Stimulated activated memory B cell treated with anti-CD40 and anti-IgM and Interleukin-4, amounts not matched to agents 10 μg/mL and 1 μg/mL and 100 μg/mL, for 72 hours (primary cell): ENCODE measurements at regions not wholly inside any gene's neighbourhood (a gene's known extent, or its start where the extent isn't known, plus 50 kb on each side); places are given as distances from the start of the nearest gene placed in this dataset.
"Not testable (repeated sequence)": the region's sequence is repeated elsewhere in the genome, so short reads cannot be mapped to it uniquely, and the experiment has no call there.

ENCODE experiments used
- ATAC-seq: fragments of 150-1000 bp; cut with Tn5 transposase; 2 replicates; pipeline ENCODE4 v1.10.0; 2021
- H3K27ac Mint-ChIP-seq: one replicate; pipeline ENCODE4 v1.8.0; 2022; ENCODE audit warnings: mild to moderate bottlenecking, mixed read lengths
- H3K27me3 Mint-ChIP-seq: one replicate; pipeline ENCODE4 v1.8.0; 2022; ENCODE audit warnings: mixed read lengths
- H3K36me3 Mint-ChIP-seq: one replicate; pipeline ENCODE4 v1.8.0; 2022; ENCODE audit warnings: mixed read lengths
- H3K4me1 Mint-ChIP-seq: one replicate; pipeline ENCODE4 v1.8.0; 2022; ENCODE audit warnings: mixed read lengths
- H3K4me3 Mint-ChIP-seq: one replicate; pipeline ENCODE4 v1.8.0; 2022; ENCODE audit warnings: mild to moderate bottlenecking, moderate library complexity, mixed read lengths
- H3K9me3 Mint-ChIP-seq: one replicate; pipeline ENCODE4 v1.8.0; 2022; ENCODE audit warnings: mixed read lengths

DNA sequence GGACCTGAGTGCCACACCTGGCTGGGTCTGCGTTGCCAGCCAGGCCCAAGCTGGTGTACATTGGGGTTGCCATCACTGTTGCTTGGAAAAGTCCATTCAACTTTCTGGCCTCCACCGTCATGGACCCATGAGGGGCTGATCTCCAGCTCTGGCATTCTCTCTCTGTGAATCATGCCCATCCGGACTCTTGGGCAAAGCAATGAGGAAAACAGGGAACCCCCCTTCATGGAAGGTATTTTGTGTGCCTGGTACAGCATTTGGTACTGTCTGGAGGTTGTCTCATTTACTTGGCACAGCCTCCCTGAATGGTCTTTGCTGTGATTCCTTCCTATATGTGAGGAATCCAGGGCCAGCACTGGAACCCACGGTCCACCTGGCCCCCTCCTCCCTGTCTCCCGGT, 99.4 kb downstream of the FOXD2 start:
- Mint-ChIP-seq H3K27ac (no peak overlapping the region), H3K4me1 (peaks cover 11% of the 10 kb centered on the region), H3K36me3 (no peaks in the 10 kb centered on the region), H3K27me3 (peaks cover 38% of the 10 kb centered on the region), H3K9me3 (peaks cover 5% of the 10 kb centered on the region), H3K4me3 (no peak overlapping the region)
- ATAC-seq = no peak

DNA sequence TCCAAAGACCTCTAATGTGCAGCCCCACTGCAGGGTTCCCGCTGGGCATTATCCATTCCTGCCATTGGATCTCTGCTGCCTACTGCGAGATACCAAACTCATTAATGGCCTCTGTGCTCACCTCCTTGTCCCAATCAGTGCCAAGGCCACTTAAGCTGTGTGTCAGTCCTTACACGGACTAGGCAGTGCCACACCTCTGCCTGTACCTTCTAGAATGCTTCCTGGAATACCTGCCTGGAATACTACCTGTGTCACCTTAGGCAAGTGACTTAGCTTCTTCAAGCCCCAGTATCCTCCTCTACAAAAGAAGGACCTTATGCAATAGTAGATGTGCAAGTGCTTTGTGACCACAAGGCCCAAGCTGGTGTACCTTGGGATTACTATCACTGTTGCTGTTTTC, 100.1 kb downstream of the FOXD2 start:
- no peak for ATAC-seq
- peaks cover 31% of the 10 kb centered on the region for H3K27me3 Mint-ChIP-seq
- no peaks in the 10 kb centered on the region for H3K36me3 Mint-ChIP-seq
- H3K9me3 Mint-ChIP-seq = peaks cover 5% of the 10 kb centered on the region
- H3K4me3 Mint-ChIP-seq = no peak overlapping the region
- no peak overlapping the region for H3K27ac Mint-ChIP-seq
- H3K4me1 Mint-ChIP-seq = peaks cover 11% of the 10 kb centered on the region

DNA sequence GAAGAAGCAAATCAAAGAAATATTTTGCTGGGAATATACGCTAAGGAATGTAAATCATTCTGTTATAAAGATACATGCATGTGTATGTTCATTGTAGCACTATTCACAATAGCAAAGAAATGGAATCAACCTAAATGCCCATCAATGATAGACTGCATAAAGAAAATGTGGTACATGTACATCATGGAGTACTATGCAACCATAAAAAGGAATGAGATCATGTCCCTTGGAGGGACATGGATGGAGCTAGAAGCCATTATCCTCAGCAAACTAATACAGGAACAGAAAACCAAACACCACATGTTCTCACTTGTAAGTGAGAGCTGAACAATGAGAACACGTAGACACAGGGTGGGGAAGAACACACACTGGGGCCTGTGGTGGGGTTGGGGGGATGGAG, 100.7 kb downstream of the FOXD2 start:
- not testable (repeated sequence) for H3K9me3 Mint-ChIP-seq, H3K36me3 Mint-ChIP-seq, H3K4me3 Mint-ChIP-seq, ATAC-seq, H3K4me1 Mint-ChIP-seq, H3K27ac Mint-ChIP-seq
- peaks cover 25% of the 10 kb centered on the region for H3K27me3 Mint-ChIP-seq

DNA sequence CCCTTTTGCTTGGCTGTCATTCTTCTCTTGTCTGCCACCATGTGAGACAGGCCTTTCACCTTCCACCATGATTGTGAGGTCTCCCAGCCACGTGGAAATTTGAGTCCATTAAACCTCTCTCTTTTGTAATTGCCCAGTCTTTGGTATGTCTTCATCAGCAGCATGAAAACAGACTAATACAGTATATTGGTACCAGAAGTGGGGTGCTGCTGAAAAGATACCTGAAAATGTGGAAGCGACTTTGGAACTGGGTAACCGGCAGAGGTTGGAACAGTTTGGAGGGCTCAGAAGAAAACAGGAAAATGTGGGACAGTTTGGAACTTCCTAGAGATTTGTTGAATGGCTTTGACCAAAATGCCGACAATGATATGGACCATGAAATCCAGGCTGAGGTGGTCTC, 103.9 kb downstream of the FOXD2 start:
- not testable (repeated sequence) for H3K36me3 Mint-ChIP-seq, H3K9me3 Mint-ChIP-seq, ATAC-seq, H3K4me1 Mint-ChIP-seq, H3K27me3 Mint-ChIP-seq, H3K27ac Mint-ChIP-seq, H3K4me3 Mint-ChIP-seq

DNA sequence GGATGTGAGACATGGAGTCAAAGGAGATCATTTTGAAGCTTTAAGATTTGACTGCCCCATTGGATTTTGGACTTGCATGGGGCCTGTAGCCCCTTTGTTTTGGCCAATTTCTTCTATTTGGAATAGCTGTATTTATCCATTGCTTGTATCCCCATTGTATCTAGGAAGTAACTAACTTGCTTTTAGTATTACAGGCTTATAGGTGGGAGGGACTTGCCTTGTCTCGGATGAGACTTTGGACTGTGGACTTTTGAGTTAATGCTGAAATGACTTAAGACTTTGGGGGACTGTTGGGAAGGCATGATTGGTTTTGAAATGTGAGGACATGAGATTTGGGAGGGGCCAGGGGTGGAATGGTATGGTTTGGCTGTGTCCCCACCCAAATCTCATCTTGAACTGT, 105.2 kb downstream of the FOXD2 start:
- not testable (repeated sequence) for H3K4me1 Mint-ChIP-seq, H3K27ac Mint-ChIP-seq, ATAC-seq, H3K27me3 Mint-ChIP-seq, H3K9me3 Mint-ChIP-seq, H3K36me3 Mint-ChIP-seq, H3K4me3 Mint-ChIP-seq

DNA sequence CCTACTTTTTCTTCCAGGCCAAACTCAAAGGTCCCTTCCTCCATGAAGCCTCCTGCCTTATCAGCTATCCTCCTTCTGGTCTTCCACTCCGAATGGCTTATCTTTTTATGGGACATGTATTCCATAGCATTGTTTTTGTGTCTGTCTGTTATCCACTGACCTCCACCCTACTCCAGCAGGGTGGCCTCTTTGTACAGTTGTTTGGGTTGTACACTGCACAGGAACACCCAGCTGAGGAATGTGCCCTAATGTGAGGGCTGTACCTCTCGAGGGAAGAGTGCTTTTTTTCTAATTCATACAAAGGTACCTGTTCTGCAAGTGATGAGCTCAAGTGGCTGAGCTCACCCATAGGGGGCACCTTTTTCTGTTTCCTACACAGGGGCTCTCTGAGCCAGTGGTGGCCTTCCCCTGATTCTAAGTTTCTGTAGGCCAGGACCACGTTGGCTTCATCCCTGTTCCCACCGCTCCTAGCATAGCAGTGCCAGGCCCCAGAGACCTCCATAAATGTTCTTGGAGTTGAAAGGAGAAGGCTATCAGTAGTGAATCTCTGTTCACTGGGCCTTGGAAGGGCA, 108.2 kb downstream of the FOXD2 start:
- Mint-ChIP-seq H3K36me3 (no peaks in the 10 kb centered on the region), H3K4me3 (no peak overlapping the region), H3K4me1 (no peaks in the 10 kb centered on the region), H3K27ac (no peak overlapping the region), H3K27me3 (peaks cover 15% of the 10 kb centered on the region), H3K9me3 (peaks cover 5% of the 10 kb centered on the region)
- ATAC-seq = no peak

DNA sequence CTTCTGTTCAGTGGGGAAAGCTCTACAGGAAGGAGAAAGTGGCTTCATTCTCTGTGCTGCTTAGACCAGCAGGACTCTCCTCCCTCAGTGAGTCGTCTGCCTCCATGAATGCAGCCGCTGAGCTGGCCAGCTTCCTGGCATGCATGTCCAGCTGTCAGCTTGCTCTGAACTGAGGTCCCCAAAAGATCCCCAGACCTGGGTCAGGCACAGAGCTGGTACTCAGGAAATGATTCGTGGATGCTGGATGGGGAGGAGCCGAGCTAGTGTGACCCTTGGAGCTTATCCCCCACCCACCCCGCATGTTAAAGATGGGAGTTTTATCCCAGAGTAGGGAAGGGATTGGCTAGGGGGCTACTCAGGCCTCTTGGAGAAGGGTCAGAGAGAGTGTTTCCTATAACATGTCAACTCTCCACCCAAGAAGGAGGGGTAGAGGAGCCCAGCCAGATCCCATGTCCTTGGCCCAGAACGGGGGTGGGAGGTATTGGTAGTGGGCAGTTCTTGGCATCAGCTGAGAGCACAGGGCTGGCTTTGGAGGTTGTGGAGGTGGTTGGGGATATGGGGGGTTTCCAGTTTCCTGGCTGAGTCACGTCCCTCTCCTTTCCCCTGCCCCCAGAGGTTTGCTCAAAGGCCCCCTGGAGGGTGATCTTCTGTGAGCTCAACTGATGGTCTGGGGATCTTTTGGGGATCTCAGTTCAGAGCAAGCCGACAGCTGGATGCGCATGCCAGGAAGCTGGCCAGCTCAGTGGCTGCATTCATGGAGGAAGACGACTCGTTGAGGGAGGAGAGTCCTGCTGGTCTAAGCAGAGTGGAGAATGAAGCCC, 110.1 kb downstream of the FOXD2 start:
- H3K27ac Mint-ChIP-seq = no peak overlapping the region
- no peaks in the 10 kb centered on the region for H3K9me3 Mint-ChIP-seq
- H3K36me3 Mint-ChIP-seq = no peaks in the 10 kb centered on the region
- H3K4me3 Mint-ChIP-seq = no peak overlapping the region
- H3K4me1 Mint-ChIP-seq = no peaks in the 10 kb centered on the region
- peaks cover 27% of the 10 kb centered on the region for H3K27me3 Mint-ChIP-seq
- ATAC-seq = no peak

DNA sequence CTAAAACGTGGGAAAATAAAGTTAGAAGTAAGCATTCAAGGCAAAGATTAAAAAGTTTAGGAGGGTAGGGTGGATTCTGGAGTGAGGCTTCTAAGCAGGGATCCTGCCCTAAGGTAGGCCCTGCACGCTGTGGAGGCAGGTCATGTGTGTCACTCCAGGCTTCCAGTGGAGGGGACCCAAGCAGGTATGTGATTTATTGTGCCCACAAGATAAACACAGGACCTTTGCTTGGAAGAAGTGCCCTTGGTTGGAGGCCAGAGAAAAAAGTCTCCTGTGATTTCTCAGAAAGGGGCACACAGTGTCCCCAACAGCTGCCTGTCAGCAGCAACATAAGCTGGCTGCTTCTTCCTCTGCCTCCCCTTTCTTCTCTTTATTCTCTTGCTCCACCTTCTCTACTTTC, 110.8 kb downstream of the FOXD2 start:
- Mint-ChIP-seq H3K27ac (no peak overlapping the region), H3K9me3 (no peaks in the 10 kb centered on the region), H3K4me1 (no peaks in the 10 kb centered on the region), H3K36me3 (no peaks in the 10 kb centered on the region), H3K27me3 (peaks cover 34% of the 10 kb centered on the region), H3K4me3 (no peak overlapping the region)
- no peak for ATAC-seq

DNA sequence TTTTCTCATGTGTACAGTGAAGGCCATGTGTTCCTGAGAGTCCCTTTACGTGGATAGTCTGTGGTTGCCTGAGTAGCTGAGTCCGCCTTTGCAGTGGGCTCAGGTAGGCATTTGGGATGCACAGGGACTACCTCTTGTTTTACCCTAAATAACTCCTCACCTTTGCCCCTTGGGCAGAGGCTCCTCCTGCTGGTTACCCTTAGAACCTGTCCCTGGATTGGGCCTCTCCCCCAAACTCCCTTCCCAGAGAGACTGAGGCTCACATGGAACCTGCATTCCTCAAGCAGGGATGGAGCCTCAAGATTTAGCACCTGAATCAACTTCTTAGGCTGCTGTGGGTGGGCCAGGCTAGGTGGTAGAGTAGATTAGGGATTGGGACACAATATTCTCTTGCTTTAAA, 111.7 kb downstream of the FOXD2 start:
- H3K36me3 Mint-ChIP-seq = no peaks in the 10 kb centered on the region
- no peaks in the 10 kb centered on the region for H3K4me1 Mint-ChIP-seq
- H3K4me3 Mint-ChIP-seq = no peak overlapping the region
- no peak overlapping the region for H3K27ac Mint-ChIP-seq
- H3K27me3 Mint-ChIP-seq = peaks cover 43% of the 10 kb centered on the region
- H3K9me3 Mint-ChIP-seq = no peaks in the 10 kb centered on the region
- ATAC-seq = no peak

DNA sequence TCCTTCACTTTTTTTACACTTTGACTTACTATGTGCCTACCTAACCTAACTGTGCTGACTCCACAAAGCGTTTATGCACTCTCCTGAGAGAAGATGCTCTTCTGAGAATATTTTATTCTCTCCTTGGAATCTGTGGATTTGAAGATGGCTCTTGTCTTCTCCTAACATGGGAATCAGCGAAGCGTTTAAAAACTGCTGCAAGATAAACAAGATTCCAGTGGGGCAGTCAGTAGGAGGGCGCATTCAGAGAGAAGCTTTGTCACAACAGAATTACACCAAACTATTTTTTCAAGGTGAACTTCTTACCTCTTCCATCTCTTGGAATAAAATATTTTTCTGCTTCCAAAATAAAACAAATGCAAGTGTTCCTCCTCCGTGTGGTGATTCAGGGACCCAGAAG, 113.1 kb downstream of the FOXD2 start:
- Mint-ChIP-seq H3K9me3 (no peaks in the 10 kb centered on the region), H3K4me3 (no peak overlapping the region), H3K4me1 (no peaks in the 10 kb centered on the region), H3K27ac (no peak overlapping the region), H3K36me3 (no peaks in the 10 kb centered on the region), H3K27me3 (peaks cover 54% of the 10 kb centered on the region)
- ATAC-seq = no peak

DNA sequence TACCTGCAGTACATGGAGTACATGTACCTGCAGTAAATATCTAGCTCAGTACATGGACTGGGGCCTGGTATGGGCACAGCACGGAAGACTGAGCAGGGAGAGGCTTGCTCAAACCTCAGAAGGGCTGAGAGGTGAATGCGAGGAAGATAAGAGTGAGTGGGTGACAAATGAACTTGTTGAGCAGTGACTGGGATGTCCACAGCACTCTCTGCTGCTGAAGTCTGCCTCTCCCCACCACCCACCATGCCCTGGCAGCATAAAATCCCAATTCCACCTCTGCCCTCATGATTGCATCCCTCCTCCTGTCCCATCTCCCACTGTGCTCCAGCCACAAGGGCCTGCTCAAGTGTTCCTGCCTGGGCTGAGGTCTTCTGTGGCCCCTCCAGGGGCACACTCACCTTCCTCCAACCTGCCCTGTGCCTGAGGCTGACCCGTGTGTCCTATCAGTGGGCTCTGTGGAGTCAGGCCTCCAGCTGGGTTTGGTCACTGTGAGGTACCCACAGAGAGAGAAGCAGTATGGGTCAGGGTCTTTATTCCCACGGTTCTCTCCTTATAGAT, 114.2 kb downstream of the FOXD2 start:
- Mint-ChIP-seq H3K27ac (no peak overlapping the region), H3K4me3 (no peak overlapping the region), H3K27me3 (peaks cover 63% of the 10 kb centered on the region), H3K4me1 (no peaks in the 10 kb centered on the region), H3K36me3 (no peaks in the 10 kb centered on the region), H3K9me3 (no peaks in the 10 kb centered on the region)
- ATAC-seq = no peak

DNA sequence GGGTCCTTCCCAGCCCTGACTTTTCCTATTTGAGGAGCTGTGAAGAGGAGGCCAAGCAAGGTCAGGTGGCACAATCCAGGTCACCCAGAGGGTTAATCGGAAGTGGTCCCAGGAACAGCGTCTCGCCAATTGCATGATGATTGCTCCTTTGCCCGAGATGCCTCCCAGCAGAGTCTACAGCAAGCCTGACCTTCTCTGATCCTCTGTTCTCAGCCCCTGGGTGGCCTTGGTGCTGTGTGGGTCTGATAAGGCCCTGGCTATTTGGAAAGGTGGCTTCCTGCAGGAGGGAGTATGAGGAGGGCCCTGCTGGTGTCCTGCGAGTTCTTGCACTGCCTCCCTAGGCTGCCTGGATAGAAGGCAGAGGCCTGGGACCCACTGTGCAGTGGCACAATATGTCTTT, 116.2 kb downstream of the FOXD2 start:
- Mint-ChIP-seq H3K36me3 (no peaks in the 10 kb centered on the region), H3K9me3 (no peaks in the 10 kb centered on the region), H3K4me3 (no peak overlapping the region), H3K27ac (no peak overlapping the region), H3K27me3 (peaks cover 63% of the 10 kb centered on the region), H3K4me1 (no peaks in the 10 kb centered on the region)
- no peak for ATAC-seq

DNA sequence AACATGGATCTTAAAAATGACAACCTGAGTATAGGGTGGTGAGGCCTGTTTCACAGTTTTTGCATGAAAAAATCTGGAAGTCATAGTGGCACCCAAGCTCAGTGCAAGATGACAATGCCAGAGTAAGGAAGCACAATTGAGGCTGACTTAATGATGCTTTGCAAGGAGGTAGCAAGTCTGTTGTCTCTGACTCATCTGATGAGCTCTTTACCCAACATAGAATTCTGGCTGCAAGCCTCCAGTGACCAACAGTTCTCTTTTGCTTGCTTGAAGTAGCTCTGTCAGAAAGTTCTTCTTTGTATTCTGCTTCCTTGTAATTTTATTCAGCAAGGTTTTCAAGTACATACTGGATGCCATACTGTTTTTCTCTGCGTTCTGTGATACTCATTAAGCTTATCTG, 117.1 kb downstream of the FOXD2 start:
- Mint-ChIP-seq H3K9me3 (no peaks in the 10 kb centered on the region), H3K36me3 (no peaks in the 10 kb centered on the region), H3K4me1 (no peaks in the 10 kb centered on the region), H3K27me3 (peaks cover 59% of the 10 kb centered on the region), H3K4me3 (no peak overlapping the region), H3K27ac (no peak overlapping the region)
- ATAC-seq = no peak

DNA sequence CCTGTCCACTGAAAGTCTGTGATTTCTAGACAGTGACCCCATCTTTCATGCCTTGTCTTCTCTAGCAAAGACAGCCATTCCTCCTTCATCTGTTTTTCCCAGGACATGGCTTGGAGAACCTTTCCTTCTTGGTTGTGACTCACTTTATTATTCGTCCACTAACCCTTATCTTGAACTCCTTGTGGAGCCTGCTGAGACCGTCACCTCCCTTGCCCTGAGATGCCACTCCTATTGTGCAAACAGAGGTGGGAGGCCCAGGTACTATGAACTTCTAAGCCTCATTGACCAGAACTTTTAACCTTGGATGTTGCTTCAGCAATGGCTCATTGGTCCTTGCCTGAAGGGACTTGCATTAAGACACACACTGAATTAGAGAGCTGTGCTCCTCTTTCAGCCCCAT, 117.5 kb downstream of the FOXD2 start:
- no peak for ATAC-seq
- Mint-ChIP-seq H3K4me1 (no peaks in the 10 kb centered on the region), H3K4me3 (no peak overlapping the region), H3K9me3 (no peaks in the 10 kb centered on the region), H3K27ac (no peak overlapping the region), H3K36me3 (no peaks in the 10 kb centered on the region), H3K27me3 (peaks cover 55% of the 10 kb centered on the region)

DNA sequence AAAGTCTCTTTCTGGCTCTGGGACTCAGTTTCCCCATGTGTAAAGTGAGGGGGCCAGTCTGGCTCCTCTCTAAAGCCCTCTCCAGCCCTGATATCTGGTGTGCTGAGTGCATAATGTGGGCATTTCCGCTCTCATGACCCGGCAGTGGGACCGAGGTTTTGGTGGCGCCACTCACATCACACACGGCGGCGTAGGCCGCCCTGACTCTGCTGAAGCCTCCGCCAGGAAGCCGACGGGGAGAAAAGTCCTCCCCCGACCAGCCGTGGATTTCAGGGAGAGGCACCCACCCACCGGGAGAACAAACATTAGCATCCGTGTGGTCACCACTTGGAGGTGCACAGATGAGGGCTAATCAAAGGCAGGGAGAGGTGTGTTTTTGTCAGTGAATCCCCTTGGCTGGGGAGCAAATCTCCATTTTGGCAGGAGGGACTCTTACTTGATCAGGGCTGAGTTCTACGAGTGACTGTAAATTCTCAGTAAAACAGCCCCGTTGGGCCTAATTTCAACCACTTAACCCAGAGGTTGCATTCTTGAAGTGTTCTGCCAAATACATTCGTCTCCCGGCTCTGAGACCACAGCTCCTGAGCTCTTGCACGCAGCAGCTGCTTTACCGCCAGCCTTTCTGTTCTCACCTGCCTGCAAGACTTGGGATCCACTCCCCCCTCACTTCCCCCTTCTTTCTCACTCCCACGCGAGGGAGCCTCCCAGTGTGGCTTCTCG, 118.2 kb downstream of the FOXD2 start:
- Mint-ChIP-seq H3K4me3 (no peak overlapping the region), H3K27me3 (peaks cover 50% of the 10 kb centered on the region), H3K4me1 (no peaks in the 10 kb centered on the region), H3K36me3 (no peaks in the 10 kb centered on the region), H3K9me3 (no peaks in the 10 kb centered on the region), H3K27ac (no peak overlapping the region)
- ATAC-seq = no peak

DNA sequence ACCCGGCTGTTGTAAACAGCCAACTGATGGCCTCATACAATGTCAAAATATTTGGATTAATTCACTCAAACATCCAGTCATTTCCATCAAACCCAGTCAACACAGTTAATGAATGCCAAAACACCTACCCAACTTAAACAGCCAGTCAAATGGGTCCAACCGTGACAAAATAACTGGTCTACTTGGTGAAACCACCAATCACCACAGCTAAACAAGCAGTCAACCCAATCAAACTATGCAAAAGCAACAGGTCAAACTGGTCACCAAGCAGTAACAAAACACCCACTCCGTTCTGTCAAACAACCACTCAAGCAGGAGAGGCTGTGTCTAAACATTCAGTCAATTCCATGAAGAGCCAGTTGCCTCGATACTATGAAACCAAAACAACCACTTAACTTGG, 119.2 kb downstream of the FOXD2 start:
- Mint-ChIP-seq H3K9me3 (no peaks in the 10 kb centered on the region), H3K27ac (no peak overlapping the region), H3K27me3 (peaks cover 58% of the 10 kb centered on the region), H3K4me1 (no peaks in the 10 kb centered on the region), H3K4me3 (no peak overlapping the region), H3K36me3 (no peaks in the 10 kb centered on the region)
- ATAC-seq = no peak
